Posterior vena cava (tissue), 2 donors: ENCODE measurements at regions not wholly inside any gene's neighbourhood (a gene's known extent, or its start where the extent isn't known, plus 50 kb on each side); places are given as distances from the start of the nearest gene placed in this dataset.

Source experiments
- DNase-seq: peaks from one replicate; pipeline ENCODE4 v3.0.0-alpha.2; 2020; ENCODE audit warnings: low spot score
- intact Hi-C, 2 donors: fragments of 100-400 bp; cut with DNase I; formaldehyde crosslinking; loops; one replicate each; pipeline versions ENCODE4 v1.14.1 to v1.14.2; 2022 to 2023
- donor health status: DM: yes; HTN: yes; CAD: no.
- donor health status: DM: yes; HTN: yes; CAD: no.

DNA sequence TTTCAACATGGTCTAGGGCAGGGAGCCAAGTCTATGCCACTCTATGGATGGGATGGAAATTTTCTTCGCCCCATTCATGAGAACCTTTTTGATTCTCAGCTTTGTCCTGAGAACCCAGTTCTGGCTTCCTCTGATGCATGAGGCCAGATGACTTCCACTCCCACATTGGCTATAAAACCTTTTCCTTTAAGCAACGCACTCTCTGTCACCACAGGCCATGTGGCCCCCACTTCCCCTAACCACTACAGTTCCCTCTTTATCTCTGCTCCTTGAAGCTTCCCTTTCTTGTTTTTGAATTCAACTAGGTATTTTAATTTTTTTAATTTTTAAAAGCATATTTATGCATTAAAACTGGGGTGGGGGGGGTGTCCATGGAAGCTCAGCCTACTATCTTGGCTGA lies 401.3 kb downstream of the ENC1 start:
- intact Hi-C loops: no loop called here
- no peak for DNase-seq

DNA sequence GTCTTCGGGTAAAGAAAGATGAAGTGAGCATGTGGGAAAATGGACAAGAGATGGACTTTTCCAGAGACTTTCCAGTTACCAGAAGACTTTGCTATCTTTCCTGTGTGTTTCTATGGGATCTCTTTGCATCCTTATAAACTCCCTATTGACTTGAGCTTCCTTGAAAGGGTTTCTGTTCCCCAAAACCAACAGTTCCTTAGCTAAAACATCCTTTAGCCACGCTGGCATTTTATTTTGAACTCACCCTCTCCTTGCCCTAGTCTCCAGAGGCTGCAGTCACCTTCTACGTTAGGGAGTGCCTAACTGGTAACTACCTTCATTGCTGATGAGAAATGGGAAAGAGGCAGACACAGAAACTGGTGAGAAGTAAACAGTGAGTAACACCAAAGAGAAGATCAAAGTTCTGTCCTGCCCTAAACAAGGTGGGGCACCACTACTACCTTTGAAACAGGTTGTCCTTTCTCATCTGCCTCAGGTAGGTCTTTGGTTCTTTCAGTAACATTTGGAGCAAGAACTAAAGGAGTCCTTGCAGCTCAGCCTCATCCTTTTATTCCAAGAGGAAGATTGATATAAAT lies 402.9 kb downstream of the ENC1 start:
- DNase-seq: no peak

GRCh38 chr5:74235552-74235951 lies 405.0 kb downstream of the ENC1 start:
- intact Hi-C loops: no loop called here
- DNase-seq: no peak

More for the DNA sequence above, 402.9 kb downstream of the ENC1 start:
- intact Hi-C loops: no loop called here

GRCh38 chr5:74233571-74233970 lies 407.0 kb downstream of the ENC1 start:
- intact Hi-C loops: no loop called here
- DNase-seq: no peak

DNA sequence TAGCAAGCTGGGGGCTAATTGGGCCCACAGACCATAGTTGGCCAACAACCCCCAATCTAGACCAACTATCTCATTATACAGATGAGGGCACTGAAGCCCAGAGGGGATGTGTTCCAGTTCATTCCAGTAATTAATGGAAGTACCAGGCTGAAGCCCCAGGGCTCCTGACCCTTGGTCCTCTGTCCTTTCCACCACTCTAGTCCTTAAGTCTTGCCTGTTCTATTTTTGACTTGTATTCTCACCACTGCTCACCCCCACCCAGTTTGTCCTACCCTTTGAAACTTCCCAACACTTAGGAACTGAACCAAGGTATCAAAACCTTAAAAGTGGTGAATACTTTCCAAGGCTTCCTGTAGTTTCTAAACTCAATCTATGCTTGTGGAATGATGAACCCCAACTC lies 407.4 kb downstream of the ENC1 start:
- no peak for DNase-seq
- intact Hi-C loops: no loop called here

- intact Hi-C loops: no loop called here
- DNase-seq: no peak
These were observed 408.3 kb downstream of the ENC1 start for GRCh38 chr5:74232276-74232675.

DNA sequence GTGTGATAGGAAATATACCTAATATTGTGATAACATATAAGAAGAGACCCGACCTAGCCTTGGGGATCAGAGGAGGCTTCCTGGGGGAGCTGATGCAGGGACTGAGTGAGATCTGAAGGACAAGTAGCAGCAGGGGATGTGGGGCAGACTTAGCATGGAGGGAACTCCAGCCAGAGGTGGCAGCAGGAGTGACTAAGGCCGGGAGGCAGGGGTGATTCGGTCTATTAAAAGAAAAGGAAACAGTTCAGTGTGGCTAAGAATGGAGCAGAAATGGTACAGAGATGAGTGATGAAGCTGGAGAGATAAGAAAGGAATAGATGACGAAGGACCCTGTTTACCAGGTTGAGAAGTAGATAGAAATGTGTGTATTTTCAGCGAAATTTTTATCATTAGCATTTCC lies 408.8 kb downstream of the ENC1 start:
- no peak for DNase-seq
- intact Hi-C loops: no loop called here

DNA sequence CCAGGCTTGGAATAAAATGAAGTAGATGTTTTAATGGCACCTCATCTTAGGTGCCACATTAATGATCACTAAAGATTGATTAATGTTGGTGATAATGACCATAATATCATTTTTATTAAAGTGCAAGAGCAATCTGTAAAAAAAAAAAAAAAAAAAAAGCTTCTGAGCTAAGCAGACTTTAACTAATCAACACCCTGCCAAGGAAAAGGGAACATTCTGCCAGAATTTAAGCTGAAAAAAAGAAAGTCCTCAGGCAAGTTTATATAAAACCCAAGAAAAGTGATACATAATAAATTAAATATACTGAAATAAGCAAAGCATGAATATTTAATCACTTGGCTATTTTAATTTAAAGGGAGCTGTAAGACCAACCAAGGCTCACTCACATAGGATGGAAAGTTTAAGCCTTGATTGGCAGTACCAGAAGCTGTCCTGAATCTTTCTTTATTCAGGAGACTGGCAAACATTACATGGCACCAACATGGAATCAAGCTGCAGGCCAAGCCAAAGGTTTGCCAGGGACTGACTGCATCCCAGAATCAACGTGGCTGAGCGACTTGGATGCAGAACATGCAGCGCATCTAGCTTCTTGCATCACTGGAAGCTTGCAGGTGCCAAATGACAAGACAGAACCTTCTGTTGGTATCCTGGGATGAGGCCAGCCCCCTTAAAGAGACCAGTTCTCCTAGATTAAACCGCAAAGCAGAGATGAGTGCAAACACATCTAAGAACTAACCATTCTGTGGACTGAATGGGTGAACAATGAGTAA lies 413.6 kb downstream of the ENC1 start:
- intact Hi-C loops: no loop called here
- DNase-seq: no peak

- DNase-seq: no peak
- intact Hi-C loops: no loop called here
These were observed 414.9 kb downstream of the ENC1 start for GRCh38 chr5:74225587-74225986.

DNA sequence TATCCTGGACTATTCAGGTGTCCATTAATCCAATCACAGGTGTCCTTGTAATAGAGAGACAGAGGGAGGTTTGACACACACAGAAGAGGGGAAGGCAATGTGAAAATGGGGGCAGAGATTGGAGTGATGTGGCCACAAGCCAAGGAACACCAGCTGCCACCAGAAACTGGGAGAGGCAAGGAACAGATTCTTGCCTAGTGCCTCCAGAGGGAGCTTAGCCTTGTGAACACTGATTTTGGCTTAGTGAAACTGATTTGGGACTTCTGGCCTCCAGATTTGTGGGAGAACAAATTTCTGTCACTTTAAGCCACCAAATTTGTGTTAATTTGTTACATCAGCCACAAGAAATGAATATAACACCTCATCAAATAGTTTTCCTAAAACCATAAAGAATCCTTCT lies 416.2 kb downstream of the ENC1 start:
- intact Hi-C loops: no loop called here
- no peak for DNase-seq

DNA sequence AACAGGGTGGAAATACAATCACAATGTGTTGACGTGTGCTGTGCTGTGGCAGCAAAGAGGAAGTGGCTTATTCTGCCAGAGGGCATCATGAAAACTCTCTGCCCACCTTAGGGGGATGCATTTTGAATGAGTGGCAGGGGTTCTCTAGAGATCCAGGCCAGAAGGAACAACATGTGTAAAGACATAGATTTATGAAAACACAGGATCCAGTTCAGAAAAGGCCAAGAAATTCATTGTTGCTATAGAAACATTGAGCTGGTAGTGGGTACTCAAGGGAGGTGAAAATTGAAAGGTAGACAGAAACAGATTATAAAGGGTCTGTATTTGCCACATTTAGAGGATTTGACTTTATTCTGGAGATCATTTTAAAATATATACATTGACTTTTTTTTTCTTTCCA lies 417.7 kb downstream of the ENC1 start:
- DNase-seq: no peak
- intact Hi-C loops: no loop called here

DNA sequence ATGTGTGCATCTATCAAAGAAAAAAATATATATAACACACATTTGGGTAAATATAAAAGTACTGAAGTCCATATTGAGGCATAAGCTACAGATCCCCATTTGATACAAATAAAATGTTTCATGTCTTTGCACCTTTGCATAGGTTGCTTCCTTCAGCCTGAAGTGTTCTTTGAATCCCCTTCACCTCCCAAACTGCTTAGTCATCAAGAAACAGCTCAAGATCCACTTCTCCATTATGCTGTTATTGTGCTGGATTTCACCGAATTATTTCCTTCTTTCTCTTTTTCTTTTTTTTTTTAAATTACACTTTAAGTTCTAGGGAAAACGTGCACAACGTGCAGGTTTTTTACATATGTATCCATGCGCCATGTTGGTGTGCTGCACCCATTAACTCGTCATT lies 419.1 kb downstream of the ENC1 start:
- intact Hi-C loops: no loop called here
- DNase-seq: no peak

GRCh38 chr5:74216012-74216411 lies 424.5 kb downstream of the ENC1 start:
- intact Hi-C loops: no loop called here
- DNase-seq: no peak

DNA sequence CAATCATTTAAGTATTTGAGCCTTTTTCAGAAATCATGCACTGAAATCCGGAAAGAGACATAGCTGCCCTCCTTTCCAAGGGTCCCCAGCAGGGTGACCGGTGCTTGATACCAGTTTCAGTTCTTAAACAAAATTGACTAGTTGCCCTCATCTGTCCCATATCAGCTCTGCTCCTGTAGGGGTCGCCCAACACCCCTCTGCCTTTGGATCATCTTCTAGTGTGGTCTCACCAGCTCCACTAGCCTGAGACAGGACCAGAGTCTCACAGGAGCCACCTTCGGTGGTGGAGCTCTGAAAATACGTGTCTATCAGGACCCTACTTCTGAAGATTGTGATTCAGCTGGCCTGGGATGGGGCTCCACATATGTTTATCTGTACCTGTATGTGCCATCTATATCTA lies 428.2 kb downstream of the ENC1 start:
- no peak for DNase-seq
- intact Hi-C loops: no loop called here

DNA sequence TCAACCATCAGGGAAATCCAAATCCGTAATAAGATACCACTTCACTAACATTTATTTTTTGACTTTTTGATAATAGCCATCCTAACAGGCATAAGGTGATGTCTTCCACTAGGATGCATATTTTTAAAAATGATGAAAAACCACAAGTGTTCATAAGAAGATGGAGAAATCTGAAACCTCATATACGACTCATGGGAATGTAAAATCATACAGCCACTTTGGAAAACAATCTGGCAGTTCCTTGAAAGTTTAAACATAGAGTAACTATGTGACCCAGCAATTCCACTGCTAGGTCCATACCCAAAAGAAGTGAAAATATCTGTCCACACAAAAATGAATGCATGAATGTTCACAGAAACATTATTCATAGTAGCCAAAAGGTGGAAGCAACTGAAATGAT lies 431.0 kb downstream of the ENC1 start:
- DNase-seq: no peak
- intact Hi-C loops: no loop called here

GRCh38 chr5:74206579-74207550 lies 433.7 kb downstream of the ENC1 start:
- DNase-seq: peak; percentile 93
- intact Hi-C loops: no loop called here

DNA sequence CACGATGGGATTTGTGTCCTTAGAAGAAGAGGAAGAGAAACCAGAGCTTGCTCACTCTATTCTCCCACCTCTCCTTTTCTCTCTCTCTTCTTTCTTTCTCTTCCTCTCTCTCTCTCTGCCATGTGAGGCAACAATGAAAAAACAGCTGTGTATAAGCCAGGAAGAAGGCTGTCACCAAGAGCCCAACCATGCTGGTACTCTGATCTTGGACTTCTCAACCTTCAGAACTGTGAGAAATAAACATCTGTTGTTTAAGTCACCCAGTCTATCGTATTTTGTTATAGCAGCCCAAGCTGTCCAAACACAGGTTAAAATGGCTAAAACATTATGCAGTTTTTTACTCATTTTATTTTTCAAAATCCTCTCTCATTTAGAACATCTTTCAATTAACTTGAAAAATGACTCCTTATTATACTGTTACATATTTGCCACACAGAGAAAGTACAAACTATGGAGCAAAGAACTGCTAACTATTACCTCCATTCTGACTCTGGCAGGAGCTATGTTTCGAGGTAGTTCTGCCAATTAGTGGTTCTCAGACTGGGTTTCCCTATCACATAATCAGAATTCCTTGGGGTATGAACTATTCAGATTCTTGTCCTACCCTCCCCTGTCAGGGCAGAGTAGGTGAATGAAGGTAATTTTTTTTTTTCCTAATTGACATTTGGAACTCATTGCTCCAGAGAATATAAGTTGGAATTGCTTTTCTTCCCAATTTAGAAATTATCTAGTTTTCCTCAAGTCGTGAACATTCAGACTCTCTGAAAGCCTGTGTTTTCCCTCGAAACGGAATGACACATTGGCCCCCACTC lies 434.6 kb downstream of the ENC1 start:
- intact Hi-C loops: no loop called here
- no peak for DNase-seq

GRCh38 chr5:74201334-74202081 lies 439.0 kb downstream of the ENC1 start:
- DNase-seq: no peak
- intact Hi-C loops: no loop called here

DNA sequence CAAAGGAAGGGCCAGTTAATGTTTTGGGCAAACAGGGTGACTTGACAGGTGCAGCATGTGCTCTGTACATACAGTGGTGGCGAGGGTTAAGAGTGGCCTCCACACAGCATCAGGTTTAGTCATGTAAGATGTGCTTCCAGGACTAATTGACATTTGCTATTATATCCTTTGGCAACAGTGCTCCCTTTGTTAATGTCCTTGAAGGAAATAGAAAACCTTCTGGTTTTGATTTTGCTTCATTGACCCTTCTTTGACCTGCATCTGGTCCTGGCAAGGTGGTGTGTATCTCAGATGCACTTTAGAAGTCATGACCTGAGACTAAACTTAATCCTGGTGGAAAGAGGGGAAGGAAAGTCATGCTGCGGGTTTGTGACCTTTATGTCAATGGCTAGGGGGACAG lies 440.0 kb downstream of the ENC1 start:
- DNase-seq: no peak
- intact Hi-C loops: no loop called here
